IMR-90 (cell line): ENCODE measurements at regions not wholly inside any gene's neighbourhood (a gene's known extent, or its start where the extent isn't known, plus 50 kb on each side); places are given as distances from the start of the nearest gene placed in this dataset.

Experiments
- ATAC-seq: fragments of 200-7000 bp; cut with Tn5 transposase; 2 replicates; pipeline ENCODE4 v1.9.1; 2020; ENCODE audit warnings: low read depth, mild to moderate bottlenecking, moderate library complexity
- BruUV-seq: library from RNA; stranded (reverse); fragments of 400-500 nt; replicated peaks from 2 replicates; lab custom pipeline; 2021; lab: Mats Ljungman, UMichigan
- CTCF ChIA-PET: fragments of 300-600 bp; formaldehyde crosslinking; extraction: SDS; loops from one replicate; lab custom pipeline; 2021; ENCODE audit warnings: antibody characterized with exemption; lab: Yijun Ruan, JAX
- POLR2A ChIA-PET: fragments of 300-600 bp; sonication (Branson Sonifier 250); formaldehyde crosslinking; loops from one replicate; lab custom pipeline; 2022; ENCODE audit warnings: antibody characterized with exemption; ENCODE audit not compliant: unreplicated experiment; lab: Charles Lee
- DNase-seq: peaks from one replicate; pipeline ENCODE4 v3.0.0; 2013
- H2AFZ ChIP-seq: replicated peaks from 2 replicates; pipeline ENCODE3; 2013; ENCODE audit warnings: low read length, mild to moderate bottlenecking; ENCODE audit not compliant: poor library complexity
- H2AK5ac ChIP-seq: 2 replicates; pipeline ENCODE4 v1.6.1; 2013; ENCODE audit warnings: low read depth, low read length, inconsistent platforms
- H2AK9ac ChIP-seq: replicated peaks from 2 replicates; pipeline ENCODE3; 2013; ENCODE audit warnings: mild to moderate bottlenecking, low read depth, low read length, moderate library complexity; ENCODE audit not compliant: poor library complexity
- H2BK120ac ChIP-seq: 2 replicates; pipeline ENCODE4 v1.6.1; 2013; ENCODE audit warnings: low read depth, low read length, inconsistent platforms
- H2BK15ac ChIP-seq: 3 replicates; pipeline ENCODE4 v1.6.1; 2013; ENCODE audit warnings: low read depth, low read length, inconsistent platforms
- H2BK20ac ChIP-seq: 2 replicates; pipeline ENCODE4 v1.6.1; 2013; ENCODE audit warnings: low read depth, mild to moderate bottlenecking, inconsistent platforms, low read length, moderate library complexity
- H2BK5ac ChIP-seq: 2 replicates; pipeline ENCODE4 v1.6.1; 2013; ENCODE audit warnings: mild to moderate bottlenecking, low read depth, low read length, inconsistent platforms; ENCODE audit not compliant: poor library complexity, severe bottlenecking
- H3K14ac ChIP-seq: replicated peaks from 2 replicates; pipeline ENCODE4 v1.6.1; 2013; ENCODE audit warnings: low read depth, low read length, inconsistent platforms
- H3K18ac ChIP-seq: 2 replicates; pipeline ENCODE4 v1.6.1; 2013; ENCODE audit warnings: low read depth, low read length, control low read depth
- H3K23ac ChIP-seq: 2 replicates; pipeline ENCODE4 v1.6.1; 2013; ENCODE audit warnings: low read depth, low read length, inconsistent platforms
- H3K27ac ChIP-seq: 2 replicates; pipeline ENCODE4 v1.5.1; 2013; ENCODE audit warnings: mild to moderate bottlenecking, control low read depth, low read length; ENCODE audit not compliant: insufficient read depth
- H3K27me3 ChIP-seq: 2 replicates; pipeline ENCODE4 v1.6.1; 2013; ENCODE audit warnings: low read length; ENCODE audit not compliant: control insufficient read depth, insufficient read depth
- H3K36me3 ChIP-seq: 2 replicates; pipeline ENCODE4 v1.6.1; 2013; ENCODE audit warnings: low read length, mixed read lengths; ENCODE audit not compliant: control insufficient read depth, insufficient read depth
- H3K4ac ChIP-seq: 2 replicates; pipeline ENCODE4 v1.6.1; 2013; ENCODE audit warnings: low read depth, low read length, inconsistent platforms
- H3K4me1 ChIP-seq: 2 replicates; pipeline ENCODE4 v1.6.1; 2013; ENCODE audit warnings: low read length, mixed read lengths; ENCODE audit not compliant: control insufficient read depth, insufficient read depth
- H3K4me2 ChIP-seq: 2 replicates; pipeline ENCODE4 v1.6.1; 2013; ENCODE audit warnings: low read depth, mild to moderate bottlenecking, control low read depth, low read length, moderate library complexity
- H3K4me3 ChIP-seq: 2 replicates; pipeline ENCODE4 v1.5.1; 2013; ENCODE audit warnings: low read depth, mild to moderate bottlenecking, control low read depth, low read length, moderate library complexity; ENCODE audit not compliant: insufficient read depth
- H3K56ac ChIP-seq: 2 replicates; pipeline ENCODE4 v1.6.1; 2013; ENCODE audit warnings: low read length, inconsistent platforms; ENCODE audit not compliant: insufficient read depth; ENCODE audit errors: extremely low read depth
- H3K79me1 ChIP-seq, 2 experiments: 2 replicates each; pipeline ENCODE4 v1.6.1; 2013; ENCODE audit warnings: low read length in 2 of 2, inconsistent platforms in 1 of 2, low read depth in 1 of 2
- H3K9ac ChIP-seq: 2 replicates; pipeline ENCODE4 v1.6.1; 2013; ENCODE audit warnings: low read depth, low read length, control low read depth
- H3K9me1 ChIP-seq: 2 replicates; pipeline ENCODE4 v1.6.1; 2013; ENCODE audit warnings: low read length, inconsistent platforms; ENCODE audit not compliant: insufficient read depth
- H3K9me3 ChIP-seq: 2 replicates; pipeline ENCODE4 v1.6.1; 2013; ENCODE audit warnings: low read length; ENCODE audit not compliant: control insufficient read depth, insufficient read depth
- H4K20me1 ChIP-seq: 2 replicates; pipeline ENCODE4 v1.6.1; 2013; ENCODE audit warnings: low read length, inconsistent platforms; ENCODE audit not compliant: insufficient read depth
- H4K5ac ChIP-seq: 2 replicates; pipeline ENCODE4 v1.6.1; 2013; ENCODE audit warnings: mild to moderate bottlenecking, low read depth, low read length, control low read depth
- H4K8ac ChIP-seq, 2 experiments: 2 replicates each; pipeline ENCODE4 v1.6.1; 2013; ENCODE audit warnings: low read depth in 2 of 2, low read length in 2 of 2, control low read depth in 1 of 2, inconsistent platforms in 1 of 2
- H4K91ac ChIP-seq: 2 replicates; pipeline ENCODE4 v1.6.1; 2013; ENCODE audit warnings: low read depth, low read length, inconsistent platforms; ENCODE audit not compliant: insufficient read depth
- CEBPB ChIP-seq: IDR thresholded peaks from 2 replicates; pipeline ENCODE4 v1.6.1; 2012; ENCODE audit warnings: low read depth, low read length, improper control_type of control experiment
- MAFK ChIP-seq: IDR thresholded peaks from 2 replicates; pipeline ENCODE4 v1.6.1; 2012; ENCODE audit warnings: low read depth, low read length, improper control_type of control experiment
- MAZ ChIP-seq: IDR thresholded peaks from 2 replicates; pipeline ENCODE4 v1.6.1; 2012; ENCODE audit warnings: low read depth, mild to moderate bottlenecking, low read length, improper control_type of control experiment, moderate library complexity, borderline replicate concordance
- POLR2A ChIP-seq: IDR thresholded peaks from 2 replicates; pipeline ENCODE4 v1.6.1; 2012; ENCODE audit warnings: mild to moderate bottlenecking, low read depth, low read length
- RCOR1 ChIP-seq: IDR thresholded peaks from 2 replicates; pipeline ENCODE4 v1.6.1; 2012; ENCODE audit warnings: mild to moderate bottlenecking, low read length, improper control_type of control experiment; ENCODE audit not compliant: insufficient replicate concordance
- RFX5 ChIP-seq: IDR thresholded peaks from 2 replicates; pipeline ENCODE4 v1.8.0; 2012; ENCODE audit warnings: low read depth, mild to moderate bottlenecking, low read length, moderate library complexity
- WGBS, 2 experiments: methylation state at CpG; one replicate each; pipeline versions ENCODE4 v1.1.5 to v1.1.7; 2013; ENCODE audit warnings: missing lambda C conversion rate in 2 of 2; ENCODE audit not compliant: insufficient read length in 1 of 2; ENCODE audit errors: extremely low coverage in 2 of 2; 5-methylcytosine and 5-hydroxymethylcytosine counted together
- dilution Hi-C: fragments of 300-500 bp; cut with HindIII; formaldehyde crosslinking; loops from one replicate; pipeline ENCODE4 v1.14.3; 2018; ENCODE audit warnings: low sequenced_read_pairs; ENCODE audit not compliant: unreplicated experiment
- in situ Hi-C: fragments of 300-500 bp; cut with MboI; formaldehyde crosslinking; loops from 3 replicates; pipeline ENCODE4 v1.14.3; 2019; ENCODE audit warnings: low sequenced_read_pairs, inconsistent platforms, mixed read lengths
- intact Hi-C: fragments of 100-400 bp; cut with micrococcal nuclease; formaldehyde crosslinking; loops from 2 replicates; pipeline ENCODE4 v1.10.0; 2022

DNA sequence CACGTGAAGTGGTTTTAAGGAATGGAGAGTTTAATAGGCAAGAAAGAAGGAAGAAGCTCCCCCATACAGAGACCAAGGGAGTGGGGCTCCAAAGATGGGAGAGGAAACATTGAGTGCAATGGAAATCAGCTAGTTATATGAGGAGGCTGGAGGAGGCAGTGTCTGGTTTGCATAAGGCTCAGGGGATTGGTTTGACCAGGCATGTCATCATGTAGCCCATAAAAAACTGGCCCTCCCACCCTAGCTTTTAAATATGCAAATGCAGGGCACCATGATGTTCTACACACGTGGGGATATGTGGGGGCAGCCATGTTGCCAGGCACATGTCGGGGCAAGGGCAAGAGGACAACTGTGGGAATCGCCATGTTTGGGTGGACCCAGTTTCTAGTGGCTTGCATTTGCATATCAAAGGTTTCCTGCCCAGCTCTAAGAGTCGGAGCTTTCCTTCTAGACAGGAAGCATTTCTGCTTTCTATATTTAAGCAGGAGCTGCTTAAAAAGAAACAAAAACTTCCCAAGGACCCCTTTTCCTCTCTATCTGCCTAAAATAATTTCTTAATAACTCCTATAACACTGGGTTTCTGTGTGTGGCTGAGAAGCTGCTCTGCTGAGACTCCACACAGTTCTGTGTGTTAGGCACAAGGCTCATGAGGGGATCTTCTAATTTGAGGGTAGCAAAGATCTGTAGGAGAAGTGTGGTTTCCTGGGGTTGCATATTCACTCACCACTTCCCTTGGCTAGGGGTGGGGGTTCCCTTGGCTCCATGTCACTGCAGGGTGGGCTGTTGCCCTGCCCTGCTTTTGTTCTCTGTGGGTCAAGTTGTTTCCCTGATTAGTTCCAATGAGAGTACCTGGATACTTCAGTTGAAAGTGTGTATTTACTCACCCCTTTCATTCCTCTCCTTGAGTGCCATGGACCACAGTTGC lies 113.5 kb downstream of the VSIG4 start:
- Histone ChIP-seq H3K36me3 (no peaks in the 10 kb centered on the region), H4K5ac (no peak overlapping the region), H3K18ac (no peak overlapping the region), H2AFZ (no peak overlapping the region), H3K14ac (no peak overlapping the region), H3K27ac (no peak overlapping the region), H3K23ac (no peak overlapping the region), H4K20me1 (no peaks in the 10 kb centered on the region), H4K8ac (no peak overlapping the region), H3K79me1 (no peaks in the 10 kb centered on the region), H2BK5ac (no peak overlapping the region), H2BK120ac (no peak overlapping the region), H4K91ac (no peak overlapping the region), H3K4ac (no peak overlapping the region), H3K4me1 (no peaks in the 10 kb centered on the region), H3K4me3 (no peak overlapping the region), H3K9me1 (no peaks in the 10 kb centered on the region), H2AK9ac (no peak overlapping the region), H2BK15ac (no peak overlapping the region), H3K9me3 (no peaks in the 10 kb centered on the region), H2BK20ac (no peak overlapping the region), H3K4me2 (no peak overlapping the region), H3K27me3 (no peaks in the 10 kb centered on the region), H2AK5ac (no peak overlapping the region), H3K56ac (no peak overlapping the region), H3K9ac (no peak overlapping the region)
- in situ Hi-C loops = no loop called here
- ChIA-PET CTCF (no interaction called here), POLR2A (no interaction called here)
- dilution Hi-C loops = no loop called here
- intact Hi-C loops = no loop called here
- BruUV-seq = no TSS peak
- WGBS, 2 experiments = 53% methylated on average over 2 of the region's 5 CpGs; no CpG with 5 or more reads in 1 of the 2 experiments
- TF ChIP-seq CEBPB (no peak), POLR2A (no peak), MAFK (no peak), MAZ (no peak), RFX5 (no peak), RCOR1 (no peak)
- ATAC-seq (no peak), DNase-seq (no peak)
